GM12875 (cell line): ENCODE measurements at regions not wholly inside any gene's neighbourhood (a gene's known extent, or its start where the extent isn't known, plus 50 kb on each side); places are given as distances from the start of the nearest gene placed in this dataset.

ENCODE experiments used
- H3K4me3 ChIP-seq: one replicate; pipeline ENCODE4 v1.5.1; 2011; ENCODE audit warnings: low read depth, low read length, control low read depth
- TF ChIP-seq, protein P1 (sequence below): IDR thresholded peaks from 2 replicates; pipeline ENCODE4 v1.5.1; 2011; ENCODE audit warnings: low read depth, mild to moderate bottlenecking, control low read depth, inconsistent platforms, low read length, moderate library complexity, borderline replicate concordance; ENCODE audit not compliant: insufficient read depth

DNA sequence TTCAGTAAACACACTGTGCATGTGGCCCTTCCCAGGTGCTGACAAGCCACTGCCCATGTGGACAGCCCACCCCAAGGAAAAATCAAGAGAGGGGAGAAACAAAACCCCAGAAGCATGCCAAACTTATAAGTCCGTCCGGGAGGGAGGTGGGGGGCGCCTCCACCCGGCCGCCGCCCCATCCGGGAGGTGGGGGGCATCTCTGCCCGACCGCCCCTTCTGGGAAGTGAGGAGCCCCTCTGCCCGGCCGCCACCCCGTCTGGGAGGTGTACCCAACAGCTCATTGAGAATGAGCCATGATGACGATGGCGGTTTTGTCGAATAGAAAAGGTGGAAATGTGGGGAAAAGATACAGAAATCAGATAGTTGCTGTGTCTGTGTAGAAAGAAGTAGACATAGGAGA is 53.8 kb upstream of the C2CD4B start:
- TF ChIP-seq, protein P1, sequence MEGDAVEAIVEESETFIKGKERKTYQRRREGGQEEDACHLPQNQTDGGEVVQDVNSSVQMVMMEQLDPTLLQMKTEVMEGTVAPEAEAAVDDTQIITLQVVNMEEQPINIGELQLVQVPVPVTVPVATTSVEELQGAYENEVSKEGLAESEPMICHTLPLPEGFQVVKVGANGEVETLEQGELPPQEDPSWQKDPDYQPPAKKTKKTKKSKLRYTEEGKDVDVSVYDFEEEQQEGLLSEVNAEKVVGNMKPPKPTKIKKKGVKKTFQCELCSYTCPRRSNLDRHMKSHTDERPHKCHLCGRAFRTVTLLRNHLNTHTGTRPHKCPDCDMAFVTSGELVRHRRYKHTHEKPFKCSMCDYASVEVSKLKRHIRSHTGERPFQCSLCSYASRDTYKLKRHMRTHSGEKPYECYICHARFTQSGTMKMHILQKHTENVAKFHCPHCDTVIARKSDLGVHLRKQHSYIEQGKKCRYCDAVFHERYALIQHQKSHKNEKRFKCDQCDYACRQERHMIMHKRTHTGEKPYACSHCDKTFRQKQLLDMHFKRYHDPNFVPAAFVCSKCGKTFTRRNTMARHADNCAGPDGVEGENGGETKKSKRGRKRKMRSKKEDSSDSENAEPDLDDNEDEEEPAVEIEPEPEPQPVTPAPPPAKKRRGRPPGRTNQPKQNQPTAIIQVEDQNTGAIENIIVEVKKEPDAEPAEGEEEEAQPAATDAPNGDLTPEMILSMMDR: no peak
- no peak overlapping the region for H3K4me3 ChIP-seq

DNA sequence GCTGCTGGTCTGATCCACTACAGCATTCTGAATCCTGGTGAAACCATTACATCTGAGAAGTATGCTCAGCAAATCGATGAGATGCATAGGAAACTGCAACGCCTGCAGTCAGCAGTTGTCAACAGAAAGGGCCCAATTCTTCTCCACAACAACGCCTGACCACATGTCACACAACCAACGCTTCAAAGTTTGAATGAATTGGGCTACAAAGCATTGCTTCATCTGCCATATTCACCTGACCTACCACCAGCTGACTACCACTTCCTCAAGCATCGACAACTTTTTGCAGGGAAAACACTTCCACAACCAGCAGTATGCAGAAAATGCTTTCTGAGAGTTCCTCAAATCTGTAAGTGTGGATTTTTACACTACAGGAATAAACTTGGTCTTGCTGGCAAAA is 54.7 kb upstream of the C2CD4B start:
- TF ChIP-seq, protein P1: no peak

GRCh38 chr15:62223020-62223419 is 57.9 kb upstream of the C2CD4B start:
- TF ChIP-seq, protein P1: no peak
- H3K4me3 ChIP-seq: no peak overlapping the region

More for the DNA sequence above, 54.7 kb upstream of the C2CD4B start:
- no peak overlapping the region for H3K4me3 ChIP-seq

- TF ChIP-seq, protein P1: no peak
These were observed 63.5 kb upstream of the C2CD4B start for GRCh38 chr15:62228604-62229003.

GRCh38 chr15:62231856-62232255 is 66.8 kb upstream of the C2CD4B start:
- H3K4me3 ChIP-seq: no peak overlapping the region
- TF ChIP-seq, protein P1: no peak

More at GRCh38 chr15:62228604-62229003, 63.5 kb upstream of the C2CD4B start:
- no peak overlapping the region for H3K4me3 ChIP-seq

GRCh38 chr15:62240121-62241096 is 75.3 kb upstream of the C2CD4B start:
- TF ChIP-seq, protein P1: no peak
- H3K4me3 ChIP-seq: no peak overlapping the region
